Breast epithelium (tissue), 3 donors: ENCODE measurements at regions not wholly inside any gene's neighbourhood (a gene's known extent, or its start where the extent isn't known, plus 50 kb on each side); places are given as distances from the start of the nearest gene placed in this dataset.

Experiments used
- CTCF ChIP-seq, 3 donors: fragments of 450-650 bp; IDR thresholded peaks; one replicate each; pipeline ENCODE4 v1.5.1; 2016 to 2017; ENCODE audit warnings: antibody characterized with exemption in 3 of 3, mild to moderate bottlenecking in 3 of 3, moderate library complexity in 3 of 3
- POLR2A ChIP-seq: fragments of 450-650 bp; IDR thresholded peaks from one replicate; pipeline ENCODE4 v1.6.1; 2016; ENCODE audit warnings: antibody characterized with exemption, mild to moderate bottlenecking, moderate library complexity

DNA sequence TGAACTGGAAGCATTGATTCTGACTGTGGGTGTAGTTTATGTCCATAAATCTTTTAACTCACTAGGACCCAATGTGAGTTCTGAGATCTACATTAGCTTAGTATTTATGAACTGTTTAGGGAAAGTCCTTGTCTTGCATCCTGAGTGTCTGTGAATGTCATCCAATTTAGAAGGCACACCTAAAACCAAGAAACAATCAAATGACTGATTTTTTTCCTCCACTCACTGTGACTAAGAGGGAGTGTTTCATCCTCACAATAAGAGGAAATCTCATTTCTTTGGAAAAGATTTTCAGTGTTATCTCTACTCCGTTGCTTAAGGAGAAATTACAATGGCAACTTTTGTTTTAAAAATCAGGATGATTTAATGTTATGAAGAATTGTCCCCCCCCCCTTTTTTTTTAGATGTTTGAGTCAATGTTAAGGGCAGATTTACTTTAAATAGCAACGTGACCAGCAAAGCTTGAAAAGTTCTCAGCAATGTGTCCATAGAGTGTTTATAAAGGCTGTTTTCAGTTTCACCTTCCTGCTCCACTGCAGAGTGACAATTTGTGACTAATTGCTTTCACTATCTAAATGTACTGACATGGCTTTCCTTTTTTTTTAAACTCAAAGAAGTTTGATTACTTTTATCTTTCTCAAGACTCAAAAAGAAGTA, 173.0 kb downstream of the SPCS3 start:
- TF ChIP-seq CTCF (IDR thresholded peaks at IDR 0.05): no peak
- TF ChIP-seq POLR2A: no peak
